Lung (tissue), 11 donors: ENCODE measurements at regions not wholly inside any gene's neighbourhood (a gene's known extent, or its start where the extent isn't known, plus 50 kb on each side); places are given as distances from the start of the nearest gene placed in this dataset.

Experiments
- ATAC-seq: fragments of 200-7000 bp; cut with Tn5 transposase; one replicate; pipeline ENCODE4 v1.9.1; 2020; ENCODE audit warnings: moderate number of reproducible peaks; ENCODE audit not compliant: insufficient read depth, low FRiP score
- DNase-seq, 3 donors: peaks; one replicate each; pipeline ENCODE4 v3.0.0-alpha.2; 2013 to 2017
- H3K27ac ChIP-seq, 2 donors: one replicate each; pipeline ENCODE4 v1.5.1; 2013; ENCODE audit warnings: mild to moderate bottlenecking in 2 of 2, moderate library complexity in 2 of 2, control low read depth in 1 of 2, inconsistent platforms in 1 of 2, low read depth in 1 of 2, low read length in 1 of 2
- H3K27me3 ChIP-seq, 3 donors: one replicate each; pipeline ENCODE4 v1.5.1; 2013; ENCODE audit warnings: low read length in 2 of 3; ENCODE audit not compliant: control insufficient read depth in 3 of 3, insufficient read depth in 3 of 3
- H3K36me3 ChIP-seq, 4 donors: one replicate each; pipeline ENCODE4 v1.5.1; 2013; ENCODE audit warnings: low read length in 4 of 4, mild to moderate bottlenecking in 1 of 4, moderate library complexity in 1 of 4; ENCODE audit not compliant: control insufficient read depth in 4 of 4, insufficient read depth in 4 of 4
- H3K4me1 ChIP-seq, 5 donors: one replicate each; pipeline ENCODE4 v1.5.1; 2013; ENCODE audit warnings: low read length in 5 of 5, mild to moderate bottlenecking in 2 of 5, moderate library complexity in 1 of 5; ENCODE audit not compliant: control insufficient read depth in 5 of 5, insufficient read depth in 5 of 5
- H3K4me3 ChIP-seq: one replicate; pipeline ENCODE4 v1.5.1; 2013; ENCODE audit warnings: mild to moderate bottlenecking, control low read depth, moderate library complexity
- H3K9ac ChIP-seq, 2 donors: one replicate each; pipeline ENCODE4 v1.5.1; 2013; ENCODE audit warnings: low read length in 2 of 2, control low read depth in 1 of 2; ENCODE audit not compliant: insufficient read depth in 1 of 2
- H3K9me3 ChIP-seq, 4 donors: one replicate each; pipeline ENCODE4 v1.5.1; 2013; ENCODE audit warnings: low read length in 3 of 4, mild to moderate bottlenecking in 1 of 4, moderate library complexity in 1 of 4; ENCODE audit not compliant: control insufficient read depth in 4 of 4, insufficient read depth in 3 of 4
- WGBS, 2 donors: extraction: QIAGEN DNeasy Blood & Tissue Kit; methylation state at CpG; one replicate each; pipeline ENCODE4 v1.1.7; 2013; 5-methylcytosine and 5-hydroxymethylcytosine counted together
- TF ChIP-seq, protein P1 (sequence below): IDR thresholded peaks from 2 replicates; pipeline ENCODE4 v1.5.1; 2012; ENCODE audit warnings: mild to moderate bottlenecking; ENCODE audit errors: control extremely low read depth, extremely low read depth
- donor health status: control.
- donor health status: control.
- donor health status: Bipolar disorder and iron deficiency.
- donor health status: healthy.
- donor health status: DM: yes; HTN: yes; CAD: no.

DNA sequence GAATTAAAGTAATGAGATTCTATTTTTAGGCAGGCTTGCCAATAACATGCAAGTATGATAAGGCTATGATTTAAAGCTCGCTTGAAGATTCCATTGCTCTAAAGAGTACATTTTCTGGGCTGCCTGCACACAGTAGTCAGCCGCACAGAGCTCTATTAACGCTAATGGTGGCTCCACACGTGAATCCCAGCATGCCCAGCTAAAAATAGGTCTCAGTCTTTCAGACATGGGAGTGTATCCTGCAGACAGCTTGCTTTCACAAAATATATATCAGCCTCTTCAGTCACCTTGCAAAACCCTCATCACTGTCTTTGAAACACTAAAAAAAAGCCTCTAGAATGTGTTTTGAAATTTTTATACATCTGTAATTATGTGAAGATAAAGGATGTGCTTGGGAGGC is 418.1 kb downstream of the MTX2 start:
- Histone ChIP-seq H3K4me1 (peaks cover 0 to 17% (median 0%) of the 10 kb centered on the region in 5 donors), H3K36me3 (no peaks in the 10 kb centered on the region), H3K4me3 (no peak overlapping the region), H3K9me3 (no peaks in the 10 kb centered on the region), H3K27ac (no peak overlapping the region), H3K9ac (no peak overlapping the region), H3K27me3 (no peaks in the 10 kb centered on the region)
- 87 to 88% methylated on average over 4 of the region's 4 CpGs for WGBS, 2 donors
- TF ChIP-seq, protein P1, sequence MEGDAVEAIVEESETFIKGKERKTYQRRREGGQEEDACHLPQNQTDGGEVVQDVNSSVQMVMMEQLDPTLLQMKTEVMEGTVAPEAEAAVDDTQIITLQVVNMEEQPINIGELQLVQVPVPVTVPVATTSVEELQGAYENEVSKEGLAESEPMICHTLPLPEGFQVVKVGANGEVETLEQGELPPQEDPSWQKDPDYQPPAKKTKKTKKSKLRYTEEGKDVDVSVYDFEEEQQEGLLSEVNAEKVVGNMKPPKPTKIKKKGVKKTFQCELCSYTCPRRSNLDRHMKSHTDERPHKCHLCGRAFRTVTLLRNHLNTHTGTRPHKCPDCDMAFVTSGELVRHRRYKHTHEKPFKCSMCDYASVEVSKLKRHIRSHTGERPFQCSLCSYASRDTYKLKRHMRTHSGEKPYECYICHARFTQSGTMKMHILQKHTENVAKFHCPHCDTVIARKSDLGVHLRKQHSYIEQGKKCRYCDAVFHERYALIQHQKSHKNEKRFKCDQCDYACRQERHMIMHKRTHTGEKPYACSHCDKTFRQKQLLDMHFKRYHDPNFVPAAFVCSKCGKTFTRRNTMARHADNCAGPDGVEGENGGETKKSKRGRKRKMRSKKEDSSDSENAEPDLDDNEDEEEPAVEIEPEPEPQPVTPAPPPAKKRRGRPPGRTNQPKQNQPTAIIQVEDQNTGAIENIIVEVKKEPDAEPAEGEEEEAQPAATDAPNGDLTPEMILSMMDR, result no peak
- DNase-seq (no peak), ATAC-seq (no peak)

DNA sequence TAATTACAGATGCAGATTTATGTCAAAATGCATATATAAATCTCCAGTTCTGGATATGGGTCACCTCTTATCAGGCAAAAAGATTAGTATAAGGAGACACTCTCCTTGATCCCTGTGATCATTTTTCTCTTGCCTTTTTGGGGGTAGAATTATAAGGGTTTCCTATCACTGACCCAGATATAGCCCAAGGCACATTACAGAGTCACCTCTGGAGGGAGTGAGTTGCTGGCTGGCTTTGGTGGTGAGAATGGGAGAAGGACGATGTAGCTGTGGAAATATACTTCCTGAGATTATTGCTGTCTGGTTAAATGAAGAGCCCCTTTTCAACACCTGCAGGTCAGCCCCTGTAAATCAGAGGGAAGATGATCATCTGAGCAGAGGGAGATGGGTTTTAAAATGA is 418.7 kb downstream of the MTX2 start:
- Histone ChIP-seq H3K4me1 (peaks cover 0 to 12% (median 0%) of the 10 kb centered on the region in 5 donors), H3K27me3 (no peaks in the 10 kb centered on the region), H3K4me3 (no peak overlapping the region), H3K27ac (no peak overlapping the region), H3K36me3 (no peaks in the 10 kb centered on the region), H3K9me3 (no peaks in the 10 kb centered on the region), H3K9ac (no peak overlapping the region)
- TF ChIP-seq, protein P1, result no peak
- DNase-seq (no peak), ATAC-seq (no peak)
- WGBS, 2 donors, result 83% methylated on average over 1 of the region's 1 CpG

DNA sequence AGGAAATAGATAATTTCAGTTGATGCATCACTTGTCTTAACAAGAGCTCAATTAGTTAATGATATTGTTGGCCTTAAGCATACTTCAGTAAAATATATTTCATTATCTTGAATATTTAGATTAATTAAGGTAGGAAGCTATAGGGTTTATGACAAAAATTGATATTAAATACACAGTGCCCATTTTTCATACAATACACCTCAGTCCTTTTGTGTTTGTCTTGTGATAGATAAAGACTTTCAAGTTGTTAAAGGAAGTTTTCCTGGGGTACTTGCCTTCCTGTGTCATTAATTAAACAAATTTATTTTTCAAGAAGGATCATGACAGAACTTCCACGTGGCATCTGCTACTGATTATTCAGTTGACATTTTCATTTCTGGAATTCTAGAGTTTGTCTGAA is 420.5 kb downstream of the MTX2 start:
- WGBS, 2 donors, result 48 to 56% methylated on average over 1 of the region's 1 CpG
- H3K36me3 ChIP-seq, result no peaks in the 10 kb centered on the region
- H3K9ac ChIP-seq, result no peak overlapping the region
- TF ChIP-seq, protein P1, result no peak
- ATAC-seq, result no peak
- H3K4me1 ChIP-seq, result peaks cover 0 to 12% (median 0%) of the 10 kb centered on the region in 5 donors
- no peak overlapping the region for H3K4me3 ChIP-seq
- no peaks in the 10 kb centered on the region for H3K9me3 ChIP-seq
- no peaks in the 10 kb centered on the region for H3K27me3 ChIP-seq
- DNase-seq, result no peak
- H3K27ac ChIP-seq, result no peak overlapping the region

DNA sequence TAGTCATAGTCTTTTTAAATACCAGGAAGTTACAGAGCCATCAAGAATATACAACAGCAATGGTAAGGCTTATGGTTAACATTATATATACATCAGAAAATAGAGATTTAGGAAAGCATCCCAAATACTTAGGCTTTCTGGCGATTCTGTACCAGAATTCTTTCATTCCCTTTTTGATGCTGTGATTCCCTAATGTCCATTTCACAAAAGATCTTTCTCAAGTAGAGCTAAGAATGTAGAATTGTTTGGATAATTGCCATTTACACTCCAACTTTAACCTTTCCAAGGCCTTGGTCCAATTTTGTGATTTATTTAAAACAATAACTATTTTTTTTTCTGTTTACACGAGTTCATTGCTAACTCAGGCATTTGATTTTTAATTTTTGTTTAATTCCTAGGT is 422.2 kb downstream of the MTX2 start:
- Histone ChIP-seq H3K36me3 (no peaks in the 10 kb centered on the region), H3K9ac (no peak overlapping the region), H3K27me3 (no peaks in the 10 kb centered on the region), H3K4me1 (peaks cover 0 to 12% (median 0%) of the 10 kb centered on the region in 5 donors), H3K27ac (no peak overlapping the region), H3K4me3 (no peak overlapping the region), H3K9me3 (no peaks in the 10 kb centered on the region)
- peak in 2 of 3 donors; percentile 56 to 63 for DNase-seq
- 66 to 74% methylated on average over 2 of the region's 2 CpGs for WGBS, 2 donors
- TF ChIP-seq, protein P1, result no peak
- ATAC-seq, result no peak
